HEK293 (cell line): ENCODE measurements at regions not wholly inside any gene's neighbourhood (a gene's known extent, or its start where the extent isn't known, plus 50 kb on each side); places are given as distances from the start of the nearest gene placed in this dataset.

Source experiments
- CTCF ChIA-PET: fragments of 350-600 bp; formaldehyde crosslinking; extraction: SDS; loops from one replicate; lab custom pipeline; 2021; ENCODE audit warnings: antibody characterized with exemption; lab: Yijun Ruan, JAX
- POLR2A ChIA-PET: fragments of 300-600 bp; formaldehyde crosslinking; extraction: SDS; loops from one replicate; lab custom pipeline; 2020; ENCODE audit warnings: antibody characterized with exemption, inconsistent platforms; lab: Yijun Ruan, JAX
- H3K27ac ChIP-seq: fragments of 200-500 bp; sonication (Bioruptor generic); 2 replicates; pipeline ENCODE4 v1.5.1; 2014; ENCODE audit warnings: low read depth, low read length, control low read depth, inconsistent platforms; ENCODE audit errors: extremely low read depth
- H3K36me3 ChIP-seq, 2 experiments: fragments of 200-500 bp in 1 of 2; sonication (Bioruptor generic) in 1 of 2; 1 replicate in 1 of 2; 2 replicates in 1 of 2; pipeline ENCODE4 v1.5.1; 2014 to 2017; ENCODE audit warnings: inconsistent platforms in 2 of 2, low read length in 2 of 2; ENCODE audit not compliant: control insufficient read depth in 2 of 2, insufficient read depth in 1 of 2
- H3K4me1 ChIP-seq: fragments of 200-500 bp; sonication (Bioruptor generic); 2 replicates; pipeline ENCODE4 v1.5.1; 2014; ENCODE audit warnings: mild to moderate bottlenecking, low read length, inconsistent platforms; ENCODE audit not compliant: control insufficient read depth, insufficient read depth
- H3K4me3 ChIP-seq: 2 replicates; pipeline ENCODE4 v1.5.1; 2011; ENCODE audit warnings: low read depth, mild to moderate bottlenecking, control low read depth, low read length, moderate library complexity
- H3K9me3 ChIP-seq: fragments of 200-500 bp; sonication (Bioruptor generic); 2 replicates; pipeline ENCODE4 v1.5.1; 2014; ENCODE audit warnings: low read depth, low read length, inconsistent platforms; ENCODE audit not compliant: control insufficient read depth, insufficient read depth
- FEZF1 ChIP-seq: fragments of 450-650 bp; formaldehyde crosslinking; IDR thresholded peaks from 2 replicates; pipeline ENCODE4 v1.5.1; 2016; ENCODE audit warnings: missing biosample characterization, missing genetic modification characterization
- GLIS1 ChIP-seq: fragments of 450-650 bp; formaldehyde crosslinking; IDR thresholded peaks from 2 replicates; pipeline ENCODE4 v1.5.1; 2016; ENCODE audit warnings: missing biosample characterization, missing genetic modification characterization
- PRDM1 ChIP-seq: fragments of 450-650 bp; formaldehyde crosslinking; IDR thresholded peaks from 2 replicates; pipeline ENCODE4; 2016; ENCODE audit warnings: missing biosample characterization, missing genetic modification characterization
- REPIN1 ChIP-seq: fragments of 450-650 bp; formaldehyde crosslinking; IDR thresholded peaks from 2 replicates; pipeline ENCODE4 v1.5.1; 2017; ENCODE audit warnings: missing biosample characterization, missing genetic modification characterization, low read depth
- TCF7L2 ChIP-seq: IDR thresholded peaks from 2 replicates; pipeline ENCODE4 v1.6.1; 2011; ENCODE audit warnings: low read depth, mild to moderate bottlenecking, inconsistent platforms, low read length, moderate library complexity, borderline replicate concordance
- TRIM28 ChIP-seq: IDR thresholded peaks from 2 replicates; pipeline ENCODE4 v1.6.1; 2011; ENCODE audit warnings: low read length, control low read depth, borderline replicate concordance
- ZBTB1 ChIP-seq: fragments of 450-650 bp; formaldehyde crosslinking; IDR thresholded peaks from 2 replicates; pipeline ENCODE4 v1.5.1; 2016; ENCODE audit warnings: missing biosample characterization, missing genetic modification characterization
- ZBTB20 ChIP-seq: fragments of 450-650 bp; formaldehyde crosslinking; IDR thresholded peaks from 2 replicates; pipeline ENCODE4 v1.5.1; 2016; ENCODE audit warnings: missing biosample characterization, missing genetic modification characterization
- ZNF121 ChIP-seq: fragments of 450-650 bp; formaldehyde crosslinking; IDR thresholded peaks from 2 replicates; pipeline ENCODE4 v1.5.1; 2016; ENCODE audit warnings: missing biosample characterization, missing genetic modification characterization
- ZNF184 ChIP-seq: fragments of 450-650 bp; IDR thresholded peaks from 2 replicates; pipeline ENCODE4 v1.5.1; 2018; ENCODE audit warnings: missing biosample characterization, mild to moderate bottlenecking, missing genetic modification characterization
- ZNF24 ChIP-seq: fragments of 450-650 bp; formaldehyde crosslinking; IDR thresholded peaks from 2 replicates; pipeline ENCODE4 v1.5.1; 2016; ENCODE audit warnings: missing biosample characterization, missing genetic modification characterization
- ZNF292 ChIP-seq: fragments of 450-650 bp; formaldehyde crosslinking; IDR thresholded peaks from 2 replicates; pipeline ENCODE4 v1.5.1; 2016; ENCODE audit warnings: low read depth, missing biosample characterization, missing genetic modification characterization, borderline replicate concordance
- ZNF391 ChIP-seq: fragments of 450-650 bp; formaldehyde crosslinking; IDR thresholded peaks from 2 replicates; pipeline ENCODE4 v1.5.1; 2016; ENCODE audit warnings: low read depth, missing biosample characterization, missing genetic modification characterization, borderline replicate concordance
- ZNF629 ChIP-seq: fragments of 450-650 bp; formaldehyde crosslinking; IDR thresholded peaks from 2 replicates; pipeline ENCODE4 v1.5.1; 2017; ENCODE audit warnings: missing biosample characterization, missing genetic modification characterization
- ZNF654 ChIP-seq: fragments of 450-650 bp; formaldehyde crosslinking; IDR thresholded peaks from 2 replicates; pipeline ENCODE4 v1.5.1; 2016; ENCODE audit warnings: low read depth, missing biosample characterization, missing genetic modification characterization
- ZNF670 ChIP-seq: fragments of 450-650 bp; formaldehyde crosslinking; IDR thresholded peaks from 2 replicates; pipeline ENCODE4 v1.5.1; 2016; ENCODE audit warnings: missing biosample characterization, missing genetic modification characterization, low read depth
- ZNF76 ChIP-seq: fragments of 450-650 bp; formaldehyde crosslinking; IDR thresholded peaks from 2 replicates; pipeline ENCODE4; 2016; ENCODE audit warnings: low read depth, missing biosample characterization, missing genetic modification characterization, borderline replicate concordance
- ZNF776 ChIP-seq: fragments of 450-650 bp; formaldehyde crosslinking; IDR thresholded peaks from 2 replicates; pipeline ENCODE4 v1.5.0; 2017; ENCODE audit warnings: missing biosample characterization, missing genetic modification characterization, borderline replicate concordance
- ZNF837 ChIP-seq: fragments of 450-650 bp; formaldehyde crosslinking; IDR thresholded peaks from 2 replicates; pipeline ENCODE4 v1.5.1; 2016; ENCODE audit warnings: missing biosample characterization, missing genetic modification characterization
- TF ChIP-seq, protein P1 (sequence below): fragments of 450-650 bp; formaldehyde crosslinking; IDR thresholded peaks from 2 replicates; pipeline ENCODE4 v1.5.1; 2017; ENCODE audit warnings: missing biosample characterization, missing genetic modification characterization
- TF ChIP-seq, protein P2 (sequence below): fragments of 450-650 bp; formaldehyde crosslinking; IDR thresholded peaks from 2 replicates; pipeline ENCODE4 v1.5.1; 2016; ENCODE audit warnings: missing biosample characterization, missing genetic modification characterization
- TF ChIP-seq, protein P3 (sequence below): fragments of 450-650 bp; formaldehyde crosslinking; IDR thresholded peaks from 2 replicates; pipeline ENCODE4 v1.5.1; 2016; ENCODE audit warnings: missing biosample characterization, missing genetic modification characterization
- TF ChIP-seq, protein P4 (sequence below): fragments of 450-650 bp; formaldehyde crosslinking; IDR thresholded peaks from 2 replicates; pipeline ENCODE4 v1.5.1; 2016; ENCODE audit warnings: missing biosample characterization, missing genetic modification characterization

DNA sequence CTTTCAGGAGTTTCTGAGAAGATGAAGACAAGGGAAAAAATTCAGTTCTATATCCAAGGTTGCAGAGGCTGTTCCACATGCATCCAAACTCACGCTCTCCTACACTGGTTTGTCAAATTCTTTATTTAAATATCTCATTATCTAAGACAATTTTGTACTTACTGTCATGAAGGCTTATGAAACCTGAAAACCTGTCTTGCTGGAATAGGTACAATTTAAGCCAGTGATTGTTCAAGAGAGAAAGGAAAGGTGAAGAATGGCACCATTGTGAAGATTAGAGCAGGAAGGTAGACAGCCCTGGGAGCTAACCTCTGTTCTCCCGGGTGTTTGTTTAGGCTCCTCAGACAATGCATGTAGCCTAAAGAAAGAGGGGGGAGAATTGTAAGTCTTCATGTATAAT lies 315.1 kb upstream of the PRKD1 start (continued):
- no peak for TF ChIP-seq ZNF121 (tag by site-specific recombination)
- TF ChIP-seq, protein P1, sequence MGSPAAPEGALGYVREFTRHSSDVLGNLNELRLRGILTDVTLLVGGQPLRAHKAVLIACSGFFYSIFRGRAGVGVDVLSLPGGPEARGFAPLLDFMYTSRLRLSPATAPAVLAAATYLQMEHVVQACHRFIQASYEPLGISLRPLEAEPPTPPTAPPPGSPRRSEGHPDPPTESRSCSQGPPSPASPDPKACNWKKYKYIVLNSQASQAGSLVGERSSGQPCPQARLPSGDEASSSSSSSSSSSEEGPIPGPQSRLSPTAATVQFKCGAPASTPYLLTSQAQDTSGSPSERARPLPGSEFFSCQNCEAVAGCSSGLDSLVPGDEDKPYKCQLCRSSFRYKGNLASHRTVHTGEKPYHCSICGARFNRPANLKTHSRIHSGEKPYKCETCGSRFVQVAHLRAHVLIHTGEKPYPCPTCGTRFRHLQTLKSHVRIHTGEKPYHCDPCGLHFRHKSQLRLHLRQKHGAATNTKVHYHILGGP (tag by site-specific recombination), result no peak
- no peak for TF ChIP-seq ZNF670 (tag by site-specific recombination)
- no peak for TF ChIP-seq TRIM28
- TF ChIP-seq ZNF184, result no peak

DNA sequence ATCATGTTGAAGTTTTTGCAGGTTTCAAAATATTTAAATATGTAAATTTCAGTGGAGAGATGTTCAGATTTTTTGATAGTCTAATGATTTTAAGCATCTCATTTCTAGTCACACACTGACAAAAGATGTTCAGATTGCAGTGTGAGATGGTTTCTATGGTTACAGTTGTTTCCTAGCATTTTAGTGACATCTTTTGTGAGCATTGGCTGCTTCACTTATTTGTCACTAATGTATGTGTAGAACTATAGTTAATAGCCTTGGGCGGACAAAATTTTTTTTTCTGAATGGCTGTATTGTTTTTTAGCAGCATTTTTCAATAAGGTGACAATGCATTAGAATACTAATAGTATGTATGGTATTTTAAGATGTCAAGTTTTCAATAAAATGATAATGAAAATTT lies 315.6 kb upstream of the PRKD1 start:
- no peaks in the 10 kb centered on the region for H3K9me3 ChIP-seq
- CTCF ChIA-PET, result interaction anchor here (1.2 kb wide), 1 partner anchor 27 kb away, joined by 7 read pairs; no protein-coding TSS in a partner anchor
- no peak overlapping the region for H3K27ac ChIP-seq
- H3K4me1 ChIP-seq, result no peaks in the 10 kb centered on the region
- POLR2A ChIA-PET, result no interaction called here
- no peak overlapping the region for H3K4me3 ChIP-seq
- TF ChIP-seq TCF7L2 (no peak), ZNF629 (tag by site-specific recombination) (no peak), ZBTB20 (no peak), GLIS1 (tag by site-specific recombination) (no peak), ZBTB1 (tag by site-specific recombination) (no peak), ZNF654 (tag by site-specific recombination) (no peak), ZNF391 (tag by site-specific recombination) (no peak), ZNF292 (tag by site-specific recombination) (no peak), FEZF1 (tag by site-specific recombination) (no peak), ZNF24 (tag by site-specific recombination) (no peak), ZNF76 (tag by site-specific recombination) (no peak), ZNF837 (tag by site-specific recombination) (no peak), PRDM1 (no peak), ZNF776 (no peak), REPIN1 (tag by site-specific recombination) (no peak)
- TF ChIP-seq, protein P2, sequence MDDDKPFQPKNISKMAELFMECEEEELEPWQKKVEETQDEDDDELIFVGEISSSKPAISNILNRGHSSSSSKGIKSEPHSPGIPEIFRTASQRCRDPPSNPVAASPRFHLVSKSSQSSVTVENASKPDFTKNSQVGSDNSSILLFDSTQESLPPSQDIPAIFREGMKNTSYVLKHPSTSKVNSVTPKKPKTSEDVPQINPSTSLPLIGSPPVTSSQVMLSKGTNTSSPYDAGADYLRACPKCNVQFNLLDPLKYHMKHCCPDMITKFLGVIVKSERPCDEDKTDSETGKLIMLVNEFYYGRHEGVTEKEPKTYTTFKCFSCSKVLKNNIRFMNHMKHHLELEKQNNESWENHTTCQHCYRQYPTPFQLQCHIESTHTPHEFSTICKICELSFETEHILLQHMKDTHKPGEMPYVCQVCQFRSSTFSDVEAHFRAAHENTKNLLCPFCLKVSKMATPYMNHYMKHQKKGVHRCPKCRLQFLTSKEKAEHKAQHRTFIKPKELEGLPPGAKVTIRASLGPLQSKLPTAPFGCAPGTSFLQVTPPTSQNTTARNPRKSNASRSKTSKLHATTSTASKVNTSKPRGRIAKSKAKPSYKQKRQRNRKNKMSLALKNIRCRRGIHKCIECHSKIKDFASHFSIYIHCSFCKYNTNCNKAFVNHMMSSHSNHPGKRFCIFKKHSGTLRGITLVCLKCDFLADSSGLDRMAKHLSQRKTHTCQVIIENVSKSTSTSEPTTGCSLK (tag by site-specific recombination), result no peak
- TF ChIP-seq, protein P3, sequence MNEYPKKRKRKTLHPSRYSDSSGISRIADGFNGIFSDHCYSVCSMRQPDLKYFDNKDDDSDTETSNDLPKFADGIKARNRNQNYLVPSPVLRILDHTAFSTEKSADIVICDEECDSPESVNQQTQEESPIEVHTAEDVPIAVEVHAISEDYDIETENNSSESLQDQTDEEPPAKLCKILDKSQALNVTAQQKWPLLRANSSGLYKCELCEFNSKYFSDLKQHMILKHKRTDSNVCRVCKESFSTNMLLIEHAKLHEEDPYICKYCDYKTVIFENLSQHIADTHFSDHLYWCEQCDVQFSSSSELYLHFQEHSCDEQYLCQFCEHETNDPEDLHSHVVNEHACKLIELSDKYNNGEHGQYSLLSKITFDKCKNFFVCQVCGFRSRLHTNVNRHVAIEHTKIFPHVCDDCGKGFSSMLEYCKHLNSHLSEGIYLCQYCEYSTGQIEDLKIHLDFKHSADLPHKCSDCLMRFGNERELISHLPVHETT (tag by site-specific recombination), result no peak
- TF ChIP-seq, protein P4, sequence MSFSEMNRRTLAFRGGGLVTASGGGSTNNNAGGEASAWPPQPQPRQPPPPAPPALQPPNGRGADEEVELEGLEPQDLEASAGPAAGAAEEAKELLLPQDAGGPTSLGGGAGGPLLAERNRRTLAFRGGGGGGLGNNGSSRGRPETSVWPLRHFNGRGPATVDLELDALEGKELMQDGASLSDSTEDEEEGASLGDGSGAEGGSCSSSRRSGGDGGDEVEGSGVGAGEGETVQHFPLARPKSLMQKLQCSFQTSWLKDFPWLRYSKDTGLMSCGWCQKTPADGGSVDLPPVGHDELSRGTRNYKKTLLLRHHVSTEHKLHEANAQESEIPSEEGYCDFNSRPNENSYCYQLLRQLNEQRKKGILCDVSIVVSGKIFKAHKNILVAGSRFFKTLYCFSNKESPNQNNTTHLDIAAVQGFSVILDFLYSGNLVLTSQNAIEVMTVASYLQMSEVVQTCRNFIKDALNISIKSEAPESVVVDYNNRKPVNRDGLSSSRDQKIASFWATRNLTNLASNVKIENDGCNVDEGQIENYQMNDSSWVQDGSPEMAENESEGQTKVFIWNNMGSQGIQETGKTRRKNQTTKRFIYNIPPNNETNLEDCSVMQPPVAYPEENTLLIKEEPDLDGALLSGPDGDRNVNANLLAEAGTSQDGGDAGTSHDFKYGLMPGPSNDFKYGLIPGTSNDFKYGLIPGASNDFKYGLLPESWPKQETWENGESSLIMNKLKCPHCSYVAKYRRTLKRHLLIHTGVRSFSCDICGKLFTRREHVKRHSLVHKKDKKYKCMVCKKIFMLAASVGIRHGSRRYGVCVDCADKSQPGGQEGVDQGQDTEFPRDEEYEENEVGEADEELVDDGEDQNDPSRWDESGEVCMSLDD, result no peak
- H3K36me3 ChIP-seq, result no peaks in the 10 kb centered on the region
